NOMO-1 treated with DMSO at 0.1 percent for 48 hours (cell line): ENCODE measurements at regions not wholly inside any gene's neighbourhood (a gene's known extent, or its start where the extent isn't known, plus 50 kb on each side); places are given as distances from the start of the nearest gene placed in this dataset.
"Not testable (repeated sequence)": the region's sequence is repeated elsewhere in the genome, so short reads cannot be mapped to it uniquely, and the experiment has no call there.

Experiments
- DNase-seq: peaks from one replicate; lab custom pipeline; 2025; ENCODE audit not compliant: unreplicated experiment; lab: John Stamatoyannopoulos, UW

DNA sequence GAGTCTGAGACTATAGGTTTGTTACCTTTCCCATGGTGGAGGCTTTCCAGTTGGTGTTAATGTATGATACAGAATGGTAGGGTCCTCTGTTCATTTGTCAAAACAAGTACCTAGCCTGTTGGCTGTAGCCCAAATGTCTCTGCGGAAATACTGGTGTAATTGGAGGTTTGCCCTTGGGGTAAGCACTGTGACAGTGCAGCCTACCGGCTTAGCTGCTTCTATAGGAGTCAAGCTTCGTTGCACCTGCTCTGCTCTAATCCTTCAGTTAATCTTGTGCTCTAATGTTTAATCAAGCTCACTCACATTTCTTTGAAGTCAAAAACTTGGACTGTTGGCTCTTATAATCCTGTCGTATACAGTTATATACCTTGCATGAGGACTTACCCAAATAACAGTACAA, 203.4 kb downstream of the CCNG2 start:
- no peak for DNase-seq

DNA sequence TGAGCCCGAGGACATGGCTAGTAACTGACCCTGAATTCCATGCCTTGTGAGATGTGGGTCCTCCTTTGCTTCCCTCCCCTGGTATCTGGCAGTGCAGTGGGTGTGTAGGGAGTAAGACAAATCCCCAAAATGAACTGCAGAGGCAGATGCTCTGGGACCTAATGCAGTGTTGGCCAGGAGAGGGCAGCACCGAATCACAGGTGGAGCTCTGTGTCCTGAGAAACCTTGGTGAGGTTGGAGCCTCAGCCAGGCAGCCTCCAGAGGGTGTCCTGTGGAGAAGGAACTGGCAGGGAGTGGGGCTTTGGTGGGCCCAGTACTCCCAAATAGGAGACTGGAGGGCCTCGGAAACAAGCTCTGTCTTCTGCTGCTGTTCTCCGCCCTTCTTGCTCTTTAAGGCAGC, 209.9 kb downstream of the CCNG2 start:
- DNase-seq = not testable (repeated sequence)

DNA sequence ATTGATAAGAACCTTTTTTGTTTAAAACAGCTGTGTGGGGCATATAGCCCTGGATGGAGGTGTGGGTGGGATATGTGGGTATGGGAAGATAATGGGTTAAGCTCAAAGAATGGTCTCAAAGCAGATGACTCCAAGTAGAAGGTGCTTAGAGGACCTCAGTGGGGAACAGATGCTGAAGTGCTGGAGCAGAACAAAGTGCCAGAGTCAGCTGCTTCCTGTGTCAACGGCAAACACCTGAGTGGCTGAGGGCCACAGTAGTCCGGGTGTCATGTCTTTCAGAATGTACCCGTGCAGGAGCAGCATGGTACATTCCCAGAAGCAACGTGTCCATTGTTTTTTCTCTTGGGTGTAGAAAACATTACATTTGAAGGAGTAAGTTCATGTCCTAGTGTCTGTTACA, 210.6 kb downstream of the CCNG2 start:
- no peak for DNase-seq

DNA sequence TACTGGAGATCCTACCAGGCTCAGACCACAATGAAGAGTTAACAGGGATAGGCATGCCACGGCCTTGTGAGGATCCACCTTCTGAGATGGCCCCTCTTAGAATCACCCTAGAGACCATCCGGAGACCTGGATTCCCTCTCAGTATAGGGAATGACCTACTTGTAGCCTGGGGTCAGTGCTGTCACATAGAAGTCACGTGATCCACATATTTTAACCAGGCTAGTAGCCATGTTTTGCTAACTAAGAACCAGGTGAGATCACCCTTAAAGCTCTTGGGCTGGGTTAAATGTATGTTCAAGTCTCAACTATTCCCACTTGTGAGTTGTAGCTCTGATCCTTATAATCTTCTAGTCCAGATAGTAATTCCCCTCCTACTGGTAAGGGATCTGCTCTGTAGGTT, 215.4 kb downstream of the CCNG2 start:
- DNase-seq = no peak

DNA sequence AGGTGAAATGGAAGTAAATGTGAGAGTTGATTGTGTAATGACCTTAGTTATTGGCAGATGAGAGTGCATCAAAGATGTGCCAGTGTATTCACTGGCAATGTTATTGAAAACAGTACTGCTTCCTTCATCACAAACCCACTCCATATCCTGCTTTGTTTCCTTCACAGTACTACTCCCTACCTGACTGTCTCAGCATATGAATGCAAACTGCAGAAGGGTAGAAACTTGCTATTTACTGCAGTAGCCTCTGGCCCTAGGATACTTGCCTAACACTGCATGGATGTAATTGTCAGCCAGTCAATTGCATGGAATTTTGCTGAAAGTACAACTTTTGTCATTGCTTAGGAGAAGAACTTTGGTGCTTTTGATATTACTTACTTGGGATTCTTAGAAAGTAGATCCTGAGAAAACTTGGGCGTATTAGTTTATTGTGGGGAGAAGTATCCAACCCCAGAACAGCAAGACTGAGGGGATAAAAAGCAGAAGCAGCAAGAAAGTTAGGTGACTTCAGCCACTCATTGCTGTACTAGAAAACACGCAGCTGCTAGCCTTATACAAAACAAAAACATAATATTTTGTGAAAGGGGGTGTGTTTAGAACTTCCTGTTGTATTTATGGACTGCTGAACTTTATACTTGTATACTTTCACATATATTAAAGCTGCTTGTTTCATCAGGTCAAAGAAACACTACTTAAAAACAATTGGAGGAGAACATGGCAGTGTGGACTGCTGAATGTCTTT, 219.0 kb downstream of the CCNG2 start:
- DNase-seq = no peak

DNA sequence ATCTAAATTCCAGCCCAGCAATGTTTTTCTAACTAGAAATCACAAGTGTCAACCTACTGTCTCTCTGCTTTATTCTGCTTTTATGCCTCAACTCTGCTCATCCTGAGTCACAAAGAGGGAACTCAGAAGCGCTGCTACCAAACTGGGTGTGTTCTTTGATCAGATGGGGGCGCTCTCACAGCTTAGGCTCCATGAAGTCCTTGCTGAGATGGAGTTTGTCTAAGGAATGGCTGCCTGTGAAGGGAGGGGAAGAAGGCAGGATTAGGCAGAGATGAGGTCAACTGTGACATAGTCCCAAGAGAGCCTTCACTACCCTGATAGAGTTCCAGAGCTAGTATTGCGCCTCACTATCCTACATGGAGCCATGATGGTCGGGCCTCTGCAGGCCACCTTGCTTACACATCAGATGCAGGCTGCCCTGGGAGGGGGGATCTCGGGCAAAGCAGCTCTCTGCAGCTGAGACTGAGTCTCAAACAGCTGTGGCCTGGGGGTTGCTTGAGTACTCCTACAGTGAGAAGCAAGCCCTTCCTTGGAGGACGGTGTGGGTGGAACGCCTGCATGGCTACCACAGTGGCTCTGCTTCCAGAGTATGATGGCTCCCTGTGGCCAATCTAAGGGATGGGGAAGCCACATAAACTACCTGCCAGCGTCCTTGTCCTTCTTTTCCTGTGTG, 219.9 kb downstream of the CCNG2 start:
- no peak for DNase-seq

DNA sequence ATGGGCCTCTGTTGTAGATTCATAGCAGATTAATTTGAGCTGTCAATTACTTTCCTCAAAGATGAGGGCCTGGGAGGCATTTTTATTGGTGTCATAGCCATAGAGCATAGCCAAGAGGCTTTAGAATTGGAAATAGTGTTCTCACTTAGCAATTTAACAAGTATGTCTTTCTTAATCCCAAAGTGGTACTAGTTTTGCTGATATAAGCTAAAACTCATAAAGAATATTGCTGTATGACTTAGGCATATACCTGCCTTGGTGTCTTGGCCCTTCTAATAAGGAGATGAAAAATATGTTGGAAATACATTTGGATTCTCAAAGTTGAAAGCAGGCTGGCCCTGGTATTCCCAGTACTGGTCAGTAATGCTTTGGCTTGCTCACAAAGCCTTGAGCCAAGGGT, 221.5 kb upstream of the CXCL13 start:
- no peak for DNase-seq

DNA sequence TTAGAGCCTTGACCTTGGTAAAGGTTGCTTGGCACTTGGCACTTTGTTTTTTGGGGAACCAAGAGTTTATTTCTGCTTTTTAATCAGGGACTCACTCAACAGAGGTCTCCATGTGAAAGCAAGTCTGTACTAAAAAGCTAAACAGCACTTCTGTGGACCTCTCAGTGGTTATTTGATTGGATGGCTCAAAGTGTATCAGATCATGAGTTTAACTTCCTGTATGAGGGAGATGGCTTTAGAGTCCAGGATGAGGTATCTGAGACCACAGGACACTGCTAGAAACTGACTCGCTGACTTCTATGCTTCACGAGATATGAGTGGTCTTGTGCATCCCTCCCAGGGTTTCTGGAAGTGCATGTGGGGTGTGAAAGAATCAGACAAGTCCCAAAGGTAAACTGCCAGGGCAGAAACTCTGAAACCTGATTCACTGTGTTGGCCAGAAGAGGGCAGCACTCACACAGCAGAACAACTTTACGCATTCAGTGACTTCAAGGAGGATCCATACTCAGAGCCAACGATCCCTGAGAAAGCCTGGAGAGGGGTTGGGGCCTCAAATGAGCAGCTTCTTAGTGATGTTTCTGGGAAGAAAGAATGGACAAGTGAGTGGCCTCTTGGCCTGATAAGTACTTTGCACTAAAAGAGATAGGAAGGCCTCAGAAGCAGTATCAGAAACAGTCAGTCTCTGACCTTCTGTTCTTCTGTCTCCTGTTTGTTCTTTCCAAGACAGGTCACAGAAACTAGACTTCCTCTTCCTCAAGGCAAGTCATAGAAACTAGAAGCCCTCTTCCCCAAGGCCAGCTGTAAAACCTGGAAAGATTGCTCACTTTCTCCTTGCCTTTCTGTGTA, 220.3 kb upstream of the CXCL13 start:
- DNase-seq = peak; percentile 24

DNA sequence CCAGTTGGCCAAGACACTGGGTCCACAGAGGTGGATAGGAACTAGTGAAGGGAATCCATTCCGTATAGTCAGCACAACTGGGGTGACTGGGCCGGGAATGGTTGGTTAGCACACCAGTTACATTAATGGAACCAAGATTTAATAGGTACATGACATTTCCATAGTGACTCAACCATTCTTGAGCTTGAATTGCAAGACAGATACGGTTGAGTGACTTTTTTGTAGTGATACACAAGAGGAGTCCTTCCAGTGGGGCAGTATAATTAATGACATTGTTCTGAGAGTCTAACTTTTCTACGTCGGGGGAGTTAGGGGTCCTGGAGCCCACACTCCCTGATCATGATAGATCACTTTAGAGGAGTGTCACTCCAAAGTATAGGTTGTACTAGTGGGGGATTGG, 211.6 kb upstream of the CXCL13 start:
- DNase-seq = no peak

DNA sequence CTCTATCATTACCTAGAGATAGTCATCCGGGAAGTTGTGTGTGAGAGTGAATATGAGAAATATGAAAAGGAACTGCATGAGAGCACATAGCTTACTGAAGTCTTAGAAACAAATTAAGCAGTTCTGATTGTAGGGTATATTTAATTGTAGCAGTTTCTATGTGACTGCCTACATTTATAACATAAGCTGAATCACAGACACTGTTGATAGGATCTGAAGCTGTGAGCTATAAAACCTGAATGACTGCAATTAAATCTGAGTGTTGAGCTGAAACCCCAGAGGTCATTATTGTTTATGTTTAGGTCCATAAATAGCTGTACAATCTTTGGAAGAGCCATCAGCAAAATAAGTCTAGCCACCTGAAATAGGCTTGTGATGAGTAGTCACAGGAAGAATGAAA, 210.1 kb upstream of the CXCL13 start:
- DNase-seq = no peak

DNA sequence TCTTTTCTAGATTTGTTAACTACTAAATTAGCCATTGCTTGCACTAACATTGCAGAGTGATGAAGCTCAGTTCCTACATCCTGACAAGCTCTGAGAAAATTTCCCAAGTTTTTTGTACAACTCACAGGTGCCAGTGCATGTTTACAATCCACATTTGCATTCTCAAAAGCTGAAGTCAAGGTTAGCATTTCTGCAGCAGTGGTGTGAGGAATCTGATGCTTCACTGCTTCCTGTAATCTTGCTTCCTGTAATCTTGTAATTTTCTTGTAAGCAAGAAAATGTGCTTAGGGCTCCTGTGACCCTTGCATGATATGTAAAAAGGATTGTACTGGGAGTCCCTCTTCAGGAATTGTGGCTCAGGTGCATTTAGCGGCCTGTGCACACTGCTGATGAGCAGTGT, 207.4 kb upstream of the CXCL13 start:
- DNase-seq = no peak

DNA sequence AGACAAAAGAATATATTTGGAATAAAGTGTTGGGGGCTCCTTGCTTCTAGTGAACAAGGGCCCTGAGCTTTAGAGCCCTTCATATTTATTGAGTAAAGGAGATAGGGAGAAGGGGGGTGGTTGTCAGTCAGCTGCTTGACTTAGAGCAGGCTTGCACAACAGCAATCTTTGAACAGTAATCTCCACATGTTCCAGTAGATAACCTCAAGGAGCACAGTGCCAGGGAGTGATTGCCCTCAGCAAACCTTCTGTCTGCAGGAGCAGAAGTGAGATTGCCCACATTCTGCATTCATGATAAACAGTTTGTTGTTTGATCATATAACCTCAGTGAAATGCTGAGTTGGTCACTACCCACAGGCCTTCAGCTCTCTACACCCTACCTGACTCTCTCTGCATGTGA, 205.8 kb upstream of the CXCL13 start:
- DNase-seq = no peak

DNA sequence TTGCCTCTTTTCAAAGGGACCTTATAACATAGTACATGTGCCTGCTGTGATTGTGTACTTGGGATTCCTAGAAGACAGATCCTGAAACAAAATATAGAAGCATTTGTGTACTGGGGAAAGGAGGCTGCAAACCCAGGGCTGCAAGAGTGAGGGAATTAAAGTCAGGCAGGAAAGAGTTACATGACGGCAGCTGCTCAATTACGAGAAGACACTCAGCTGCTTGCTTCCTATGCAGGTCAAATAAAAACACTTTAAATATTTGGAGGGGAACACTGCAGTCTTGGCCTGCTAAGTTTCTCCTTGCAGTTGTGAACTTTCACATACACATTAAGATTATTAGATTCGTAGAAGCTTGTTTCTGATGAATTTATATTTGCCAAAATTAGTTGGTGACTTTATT, 191.9 kb upstream of the CXCL13 start:
- DNase-seq = no peak

DNA sequence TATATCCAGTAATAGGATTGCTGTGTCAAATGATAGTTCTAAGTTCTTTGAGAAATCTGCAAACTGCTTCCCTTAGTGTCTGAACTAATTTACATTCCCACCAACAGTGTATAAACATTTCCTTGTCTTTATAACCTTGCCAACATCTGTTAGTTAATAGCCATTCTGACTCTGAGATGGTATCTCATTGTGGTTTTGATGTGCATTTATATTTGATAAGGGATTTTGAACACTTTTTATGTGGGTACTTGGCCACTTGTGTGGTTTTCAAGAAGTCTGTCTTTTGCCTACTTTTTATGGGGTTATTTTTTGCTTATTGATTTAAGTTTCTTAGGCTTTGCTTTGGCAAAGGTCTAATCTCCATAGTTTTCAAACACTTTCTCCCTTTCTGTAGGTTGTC, 189.9 kb upstream of the CXCL13 start:
- no peak for DNase-seq

DNA sequence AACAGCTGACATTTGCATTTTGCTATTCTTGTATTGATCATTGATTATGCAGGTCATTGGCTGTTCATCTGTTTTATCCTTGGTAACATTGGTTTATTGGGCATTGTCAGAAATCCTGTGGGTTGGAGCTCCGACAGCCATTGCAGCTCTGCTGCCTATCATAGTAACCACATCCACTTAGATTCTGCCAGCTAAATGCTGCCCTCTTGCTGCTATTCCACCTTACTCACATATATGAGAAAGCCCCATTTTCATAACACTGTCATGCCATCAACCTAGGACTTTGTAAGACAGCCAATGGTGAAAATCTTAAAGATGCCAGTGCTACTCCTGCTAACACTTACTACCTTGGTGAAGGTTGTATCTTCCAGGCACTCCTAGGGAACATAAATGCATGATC, 187.3 kb upstream of the CXCL13 start:
- no peak for DNase-seq

DNA sequence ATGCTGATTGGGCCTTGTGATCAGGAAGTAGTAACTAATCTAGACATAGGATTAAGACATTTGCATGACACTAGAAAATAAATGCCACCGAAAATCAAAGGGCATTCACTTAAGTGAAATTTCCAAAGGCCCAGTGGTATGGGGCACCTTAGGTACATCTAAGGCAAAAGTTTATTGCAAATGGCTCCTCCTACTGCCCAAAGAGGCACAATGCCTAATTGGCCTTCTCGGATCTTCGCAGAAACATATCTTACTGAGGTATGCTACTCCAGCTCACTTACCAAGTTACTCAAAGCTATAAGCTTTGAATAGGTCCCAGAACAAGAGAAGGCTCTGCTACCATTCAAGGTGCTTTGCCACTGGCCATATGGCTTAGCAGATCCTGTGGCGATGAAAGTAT, 174.8 kb upstream of the CXCL13 start:
- DNase-seq = no peak

DNA sequence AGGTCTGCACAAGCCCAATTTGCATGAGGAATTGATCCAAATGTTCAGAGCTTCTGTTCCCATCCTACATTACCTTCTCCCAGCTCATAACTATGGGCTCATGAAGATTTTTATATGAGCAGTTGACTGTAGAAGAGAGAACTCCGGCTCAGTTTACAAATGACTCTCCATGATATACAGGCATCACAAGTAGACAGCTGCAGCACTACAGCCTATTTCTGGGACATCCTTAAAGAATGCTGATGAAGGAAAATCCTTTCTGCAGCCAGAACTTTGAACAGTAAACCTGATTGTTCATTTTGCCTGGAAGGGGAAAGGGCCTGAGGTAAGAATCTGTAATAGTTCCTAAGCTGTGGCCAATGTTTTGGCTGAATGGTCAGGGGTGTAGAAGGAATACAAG, 174.1 kb upstream of the CXCL13 start:
- no peak for DNase-seq

DNA sequence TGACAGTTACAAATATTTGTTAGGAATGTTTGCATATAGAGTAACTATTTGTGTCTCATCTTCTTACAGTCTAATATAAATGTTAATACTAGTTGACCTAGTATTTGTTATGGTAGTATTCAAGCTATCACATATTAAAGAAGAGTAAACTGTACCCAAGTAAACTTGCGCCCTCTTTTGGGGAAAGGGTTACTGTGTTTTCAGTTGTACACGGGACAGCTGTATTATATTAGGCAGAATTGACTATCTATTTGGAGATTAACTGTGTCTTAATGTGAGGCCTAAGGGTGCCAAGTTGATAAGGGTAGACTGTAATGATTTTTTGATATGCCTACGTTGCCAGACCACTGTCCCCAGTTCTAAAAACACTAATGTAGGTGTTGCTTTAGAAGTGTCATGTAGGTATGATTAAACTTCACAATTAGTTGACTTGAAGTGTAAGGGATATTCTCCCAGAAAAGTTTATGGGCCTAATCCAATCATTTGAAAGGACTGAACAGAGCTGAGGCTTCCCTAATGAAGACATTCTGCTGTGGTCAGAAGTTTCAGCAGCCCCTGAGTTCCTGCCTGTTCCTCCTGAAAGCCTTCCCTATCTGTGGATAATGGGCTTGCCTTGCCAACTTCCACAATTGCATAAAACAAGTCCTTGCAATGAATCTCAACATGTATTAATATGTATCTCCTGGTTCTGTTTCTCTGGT, 172.8 kb upstream of the CXCL13 start:
- DNase-seq = no peak

DNA sequence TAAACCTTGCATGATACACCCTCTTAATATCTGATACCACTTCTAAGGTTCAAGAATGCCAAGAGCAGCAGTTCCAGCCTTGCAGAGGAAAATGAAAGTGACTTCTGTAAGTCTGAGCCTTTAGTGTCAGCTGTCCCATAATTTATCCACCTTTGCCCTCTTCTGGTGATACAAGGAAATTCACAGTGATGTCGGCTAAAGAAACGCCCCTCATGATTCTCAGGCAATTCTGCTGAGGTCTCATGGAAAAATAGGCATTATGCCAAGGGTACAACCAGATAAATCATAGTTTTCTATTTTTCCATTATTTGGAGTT, 172.2 kb upstream of the CXCL13 start:
- peak; percentile 64 for DNase-seq

DNA sequence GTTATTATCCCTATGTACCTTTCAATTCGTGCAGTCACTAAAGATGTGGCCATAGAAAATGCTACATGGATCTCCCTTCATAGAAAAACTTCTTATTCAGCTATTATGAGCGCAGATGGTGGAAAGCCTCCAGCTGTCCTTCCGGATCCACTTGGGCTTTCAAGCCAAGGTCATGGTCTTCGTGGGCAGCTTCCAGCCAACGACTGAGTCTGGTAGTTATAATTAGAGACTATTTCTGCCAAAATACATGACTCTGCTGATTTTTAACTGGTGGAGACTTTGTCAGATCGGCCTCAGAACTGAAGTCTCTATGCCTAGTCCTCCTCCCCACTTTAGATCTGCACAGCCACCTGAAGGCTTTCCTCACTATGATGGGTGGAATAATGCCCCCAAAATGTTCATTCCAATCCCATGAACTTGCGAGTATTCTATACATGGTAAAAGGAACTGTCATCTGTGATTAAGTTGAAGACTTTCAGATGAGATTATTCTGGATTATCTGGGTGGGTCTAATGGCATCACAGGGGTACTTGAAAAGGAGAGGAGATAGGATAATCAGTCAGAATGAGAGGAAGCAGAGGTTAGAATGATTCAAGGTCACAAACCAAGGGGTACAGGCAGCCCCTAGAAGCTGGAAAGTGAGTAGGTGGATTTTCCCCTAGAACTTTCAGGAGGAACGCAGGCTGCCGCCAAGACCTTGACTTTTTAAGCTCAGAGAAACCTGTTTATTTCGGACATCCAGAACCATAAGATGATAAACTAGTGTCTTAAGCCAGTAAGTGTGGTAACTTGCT, 171.1 kb upstream of the CXCL13 start:
- DNase-seq = no peak

DNA sequence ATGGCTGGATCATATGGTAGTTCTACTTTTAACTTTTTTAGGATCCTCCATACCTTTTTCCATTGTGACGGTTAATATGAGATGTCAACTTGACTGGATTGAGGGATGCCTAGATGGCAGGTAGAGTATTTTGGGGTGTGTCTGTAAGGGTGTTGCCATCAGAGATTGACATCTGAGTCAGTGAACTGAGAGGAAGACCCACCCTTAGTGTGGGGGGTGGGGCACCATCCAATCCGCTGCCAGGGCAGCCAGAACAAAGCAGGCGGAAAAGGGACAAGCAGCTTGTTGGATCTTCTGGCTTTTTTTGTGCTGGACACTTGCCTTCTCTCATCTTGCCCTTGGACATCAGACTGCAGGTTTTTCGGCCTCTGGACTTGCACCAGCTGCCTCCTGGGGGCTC, 168.5 kb upstream of the CXCL13 start:
- DNase-seq = no peak
